GM12891 (cell line): ENCODE measurements at regions not wholly inside any gene's neighbourhood (a gene's known extent, or its start where the extent isn't known, plus 50 kb on each side); places are given as distances from the start of the nearest gene placed in this dataset.
"Not testable (repeated sequence)": the region's sequence is repeated elsewhere in the genome, so short reads cannot be mapped to it uniquely, and the experiment has no call there.

ENCODE experiments used
- PAX5 ChIP-seq: IDR thresholded peaks from 2 replicates; pipeline ENCODE4 v1.6.1; 2011; ENCODE audit warnings: low read length, moderate library complexity, mild to moderate bottlenecking; ENCODE audit not compliant: insufficient read depth, severe bottlenecking
- POLR2A ChIP-seq: IDR thresholded peaks from 2 replicates; pipeline ENCODE4 v1.6.1; 2011; ENCODE audit warnings: low read depth, low read length, control low read depth
- POLR2AphosphoS5 ChIP-seq: IDR thresholded peaks from 2 replicates; pipeline ENCODE4 v1.6.1; 2011; ENCODE audit warnings: low read depth, low read length, control low read depth
- SPI1 ChIP-seq: IDR thresholded peaks from 2 replicates; pipeline ENCODE4 v1.6.1; 2011; ENCODE audit warnings: low read depth, low read length, control low read depth
- TAF1 ChIP-seq: IDR thresholded peaks from 2 replicates; pipeline ENCODE4 v1.6.1; 2011; ENCODE audit warnings: low read depth, low read length, control low read depth

DNA sequence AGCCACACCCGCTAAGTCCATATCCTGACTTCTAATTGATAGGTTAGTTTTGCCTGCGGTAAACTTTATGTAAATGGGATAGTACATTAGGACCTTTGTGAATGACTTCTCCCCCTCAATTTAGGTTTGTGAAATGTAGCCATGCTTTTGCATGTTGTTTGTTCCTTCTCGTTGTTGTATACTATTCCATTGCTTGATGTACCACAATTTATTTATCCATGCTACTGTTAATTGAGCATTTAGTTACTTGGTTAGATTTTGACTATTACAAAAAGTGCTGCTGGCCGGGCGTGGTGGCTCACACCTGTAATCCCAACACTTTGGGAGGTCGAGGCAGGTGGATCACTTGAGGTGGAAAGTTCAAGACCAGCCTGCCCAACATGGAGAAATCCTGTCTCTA lies 150.8 kb upstream of the MED13 start:
- not testable (repeated sequence) for TF ChIP-seq PAX5, POLR2AphosphoS5, POLR2A, SPI1, TAF1
